ENCODE measurements at regions not wholly inside any gene's neighbourhood (a gene's known extent, or its start where the extent isn't known, plus 50 kb on each side); places are given as distances from the start of the nearest gene placed in this dataset.

GRCh38 chr6:40340957-40341356 is 246.2 kb downstream of the LRFN2 start:
- no peak for DNase-seq (ENCODE audit: low read depth in 1 of 2, low spot score in 1 of 2)

GRCh38 chr6:40340196-40340595 is 247.0 kb downstream of the LRFN2 start:
- DNase-seq (ENCODE audit: low read depth in 1 of 2, low spot score in 1 of 2), result no peak

- DNase-seq (ENCODE audit: low read depth in 1 of 2, low spot score in 1 of 2), result no peak
Observed at GRCh38 chr6:40338306-40338705, 248.9 kb downstream of the LRFN2 start.

- no peak for DNase-seq (ENCODE audit: low read depth in 1 of 2, low spot score in 1 of 2)
Observed at GRCh38 chr6:40336940-40337760, 250.0 kb downstream of the LRFN2 start.

GRCh38 chr6:40336296-40336695 is 250.9 kb downstream of the LRFN2 start:
- DNase-seq (ENCODE audit: low read depth in 1 of 2, low spot score in 1 of 2), result no peak

GRCh38 chr6:40334496-40335270 is 252.5 kb downstream of the LRFN2 start:
- no peak for DNase-seq (ENCODE audit: low read depth in 1 of 2, low spot score in 1 of 2)

GRCh38 chr6:40331545-40331944 is 255.6 kb downstream of the LRFN2 start:
- DNase-seq (ENCODE audit: low read depth in 1 of 2, low spot score in 1 of 2), result no peak

- DNase-seq (ENCODE audit: low read depth in 1 of 2, low spot score in 1 of 2), result no peak
Observed at GRCh38 chr6:40330301-40330721, 256.9 kb downstream of the LRFN2 start.

- DNase-seq (ENCODE audit: low read depth in 1 of 2, low spot score in 1 of 2), result no peak
Observed at GRCh38 chr6:40328986-40329545, 258.1 kb downstream of the LRFN2 start.

- DNase-seq (ENCODE audit: low read depth in 1 of 2, low spot score in 1 of 2), result peak in 1 of 2 donors; percentile 4
Observed at GRCh38 chr6:40328386-40328985, 258.7 kb downstream of the LRFN2 start.

GRCh38 chr6:40326714-40327421 is 260.3 kb downstream of the LRFN2 start:
- DNase-seq (ENCODE audit: low read depth in 1 of 2, low spot score in 1 of 2), result no peak

- DNase-seq (ENCODE audit: low read depth in 1 of 2, low spot score in 1 of 2), result no peak
Observed at GRCh38 chr6:40325791-40326190, 261.4 kb downstream of the LRFN2 start.

GRCh38 chr6:40325041-40325440 is 262.1 kb downstream of the LRFN2 start:
- DNase-seq (ENCODE audit: low read depth in 1 of 2, low spot score in 1 of 2), result no peak

GRCh38 chr6:40323881-40324634 is 263.1 kb downstream of the LRFN2 start:
- no peak for DNase-seq (ENCODE audit: low read depth in 1 of 2, low spot score in 1 of 2)

GRCh38 chr6:40322336-40322735 is 264.8 kb downstream of the LRFN2 start:
- no peak for DNase-seq (ENCODE audit: low read depth in 1 of 2, low spot score in 1 of 2)

GRCh38 chr6:40321616-40322015 is 265.5 kb downstream of the LRFN2 start:
- no peak for DNase-seq (ENCODE audit: low read depth in 1 of 2, low spot score in 1 of 2)

GRCh38 chr6:40320947-40321346 is 266.2 kb downstream of the LRFN2 start:
- DNase-seq (ENCODE audit: low read depth in 1 of 2, low spot score in 1 of 2), result no peak

GRCh38 chr6:40320441-40320840 is 266.7 kb downstream of the LRFN2 start:
- DNase-seq (ENCODE audit: low read depth in 1 of 2, low spot score in 1 of 2), result no peak

GRCh38 chr6:40319124-40319523 is 268.0 kb downstream of the LRFN2 start:
- no peak for DNase-seq (ENCODE audit: low read depth in 1 of 2, low spot score in 1 of 2)

GRCh38 chr6:40315060-40315459 is 272.1 kb downstream of the LRFN2 start:
- DNase-seq (ENCODE audit: low read depth in 1 of 2, low spot score in 1 of 2), result no peak
